Panc1 (cell line): ENCODE measurements at regions not wholly inside any gene's neighbourhood (a gene's known extent, or its start where the extent isn't known, plus 50 kb on each side); places are given as distances from the start of the nearest gene placed in this dataset.

Experiments
- ATAC-seq: fragments of 200-7000 bp; cut with Tn5 transposase; 2 replicates; pipeline ENCODE4 v1.9.1; 2020; ENCODE audit warnings: mild to moderate bottlenecking, moderate library complexity
- BruUV-seq: library from RNA; stranded (reverse); fragments of 400-500 nt; replicated peaks from 2 replicates; lab custom pipeline; 2021; lab: Mats Ljungman, UMichigan
- CTCF ChIA-PET: fragments of 300-600 bp; sonication (Branson Sonifier 250); formaldehyde crosslinking; loops from one replicate; lab custom pipeline; 2022; ENCODE audit warnings: antibody characterized with exemption; lab: Charles Lee
- POLR2A ChIA-PET: fragments of 300-600 bp; sonication (Branson Sonifier 250); formaldehyde crosslinking; loops from one replicate; lab custom pipeline; 2022; ENCODE audit warnings: antibody characterized with exemption; lab: Charles Lee
- DNase-seq: peaks from one replicate; pipeline ENCODE4 v3.0.0-alpha.2; 2010; ENCODE audit warnings: low read depth, low spot score
- H3K27ac ChIP-seq: 2 replicates; pipeline ENCODE4 v1.5.1; 2011; ENCODE audit warnings: mild to moderate bottlenecking, low read length, inconsistent platforms
- H3K27me3 ChIP-seq: fragments of 200-500 bp; sonication (Bioruptor generic); 2 replicates; pipeline ENCODE4 v1.6.0; 2014; ENCODE audit warnings: low read length, inconsistent platforms; ENCODE audit not compliant: control insufficient read depth, insufficient read depth
- H3K36me3 ChIP-seq: fragments of 200-500 bp; sonication (Bioruptor generic); 2 replicates; pipeline ENCODE4 v1.5.1; 2014; ENCODE audit warnings: inconsistent platforms, mild to moderate bottlenecking, low read length, moderate library complexity; ENCODE audit not compliant: control insufficient read depth, insufficient read depth
- H3K4me1 ChIP-seq: 2 replicates; pipeline ENCODE4 v1.5.1; 2011; ENCODE audit warnings: inconsistent platforms, mild to moderate bottlenecking, low read length, moderate library complexity; ENCODE audit not compliant: control insufficient read depth, insufficient read depth
- H3K4me3 ChIP-seq, 2 experiments: 2 replicates each; pipeline ENCODE4 v1.5.1; 2011 to 2012; ENCODE audit warnings: low read depth in 2 of 2, low read length in 2 of 2, mild to moderate bottlenecking in 2 of 2, inconsistent platforms in 1 of 2, moderate library complexity in 1 of 2
- H3K9me3 ChIP-seq: fragments of 200-500 bp; sonication (Bioruptor generic); 2 replicates; pipeline ENCODE4 v1.5.1; 2014; ENCODE audit warnings: low read depth, mild to moderate bottlenecking, inconsistent platforms, low read length, moderate library complexity; ENCODE audit not compliant: control insufficient read depth, insufficient read depth
- POLR2AphosphoS5 ChIP-seq: IDR thresholded peaks from 2 replicates; pipeline ENCODE4 v1.6.1; 2012; ENCODE audit warnings: mild to moderate bottlenecking, low read depth, low read length, moderate library complexity
- SIN3A ChIP-seq: IDR thresholded peaks from 2 replicates; pipeline ENCODE4 v1.6.1; 2012; ENCODE audit warnings: low read depth, mild to moderate bottlenecking, low read length, moderate library complexity, borderline replicate concordance; ENCODE audit not compliant: insufficient read depth
- TCF7L2 ChIP-seq: IDR thresholded peaks from 2 replicates; pipeline ENCODE4 v1.6.1; 2011; ENCODE audit warnings: mild to moderate bottlenecking, low read depth, low read length, inconsistent platforms
- in situ Hi-C: cut with HindIII; loops from 2 replicates; pipeline ENCODE4 v1.10.0; 2016; ENCODE audit warnings: low sequenced_read_pairs, low pct_unique_long_range_greater_than_20kb
- intact Hi-C: fragments of 100-400 bp; cut with micrococcal nuclease; formaldehyde crosslinking; loops from one replicate; pipeline ENCODE4 v1.10.0; 2022; ENCODE audit not compliant: unreplicated experiment
- TF ChIP-seq, protein P1 (sequence below): fragments of 450-650 bp; IDR thresholded peaks from 2 replicates; pipeline ENCODE4 v1.5.1; 2017; ENCODE audit warnings: mild to moderate bottlenecking
- TF ChIP-seq, protein P2 (sequence below), 2 experiments: IDR thresholded peaks; 2 replicates each; pipeline ENCODE4 v1.6.1; 2011 to 2012; ENCODE audit warnings: low read depth in 2 of 2, control low read depth in 1 of 2, low read length in 1 of 2, mild to moderate bottlenecking in 1 of 2, moderate library complexity in 1 of 2; ENCODE audit not compliant: insufficient read depth in 1 of 2

DNA sequence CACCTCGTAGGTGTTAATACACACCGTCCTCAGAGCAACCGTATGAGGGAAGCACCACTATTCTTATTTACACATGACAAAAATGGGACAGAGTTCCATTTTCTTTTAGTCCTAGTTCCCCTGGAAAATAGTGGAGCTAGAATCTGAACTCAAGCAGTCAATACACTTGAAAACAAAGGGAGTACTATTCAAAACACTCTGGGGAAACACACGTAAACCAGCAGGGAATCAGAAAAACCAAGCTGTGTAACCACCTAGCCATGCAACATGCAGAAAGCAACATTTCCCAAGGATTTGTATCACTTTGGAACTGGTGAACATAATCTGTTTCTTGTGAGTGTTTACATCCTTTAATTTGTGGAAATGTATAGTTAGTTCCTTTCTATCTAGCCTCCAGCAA, 208.2 kb downstream of the UBE2E3 start:
- intact Hi-C loops (no loop called here), in situ Hi-C loops (no loop called here)
- TF ChIP-seq POLR2AphosphoS5 (no peak), SIN3A (no peak), TCF7L2 (no peak)
- TF ChIP-seq, protein P1, sequence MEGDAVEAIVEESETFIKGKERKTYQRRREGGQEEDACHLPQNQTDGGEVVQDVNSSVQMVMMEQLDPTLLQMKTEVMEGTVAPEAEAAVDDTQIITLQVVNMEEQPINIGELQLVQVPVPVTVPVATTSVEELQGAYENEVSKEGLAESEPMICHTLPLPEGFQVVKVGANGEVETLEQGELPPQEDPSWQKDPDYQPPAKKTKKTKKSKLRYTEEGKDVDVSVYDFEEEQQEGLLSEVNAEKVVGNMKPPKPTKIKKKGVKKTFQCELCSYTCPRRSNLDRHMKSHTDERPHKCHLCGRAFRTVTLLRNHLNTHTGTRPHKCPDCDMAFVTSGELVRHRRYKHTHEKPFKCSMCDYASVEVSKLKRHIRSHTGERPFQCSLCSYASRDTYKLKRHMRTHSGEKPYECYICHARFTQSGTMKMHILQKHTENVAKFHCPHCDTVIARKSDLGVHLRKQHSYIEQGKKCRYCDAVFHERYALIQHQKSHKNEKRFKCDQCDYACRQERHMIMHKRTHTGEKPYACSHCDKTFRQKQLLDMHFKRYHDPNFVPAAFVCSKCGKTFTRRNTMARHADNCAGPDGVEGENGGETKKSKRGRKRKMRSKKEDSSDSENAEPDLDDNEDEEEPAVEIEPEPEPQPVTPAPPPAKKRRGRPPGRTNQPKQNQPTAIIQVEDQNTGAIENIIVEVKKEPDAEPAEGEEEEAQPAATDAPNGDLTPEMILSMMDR = no peak
- TF ChIP-seq, protein P2, sequence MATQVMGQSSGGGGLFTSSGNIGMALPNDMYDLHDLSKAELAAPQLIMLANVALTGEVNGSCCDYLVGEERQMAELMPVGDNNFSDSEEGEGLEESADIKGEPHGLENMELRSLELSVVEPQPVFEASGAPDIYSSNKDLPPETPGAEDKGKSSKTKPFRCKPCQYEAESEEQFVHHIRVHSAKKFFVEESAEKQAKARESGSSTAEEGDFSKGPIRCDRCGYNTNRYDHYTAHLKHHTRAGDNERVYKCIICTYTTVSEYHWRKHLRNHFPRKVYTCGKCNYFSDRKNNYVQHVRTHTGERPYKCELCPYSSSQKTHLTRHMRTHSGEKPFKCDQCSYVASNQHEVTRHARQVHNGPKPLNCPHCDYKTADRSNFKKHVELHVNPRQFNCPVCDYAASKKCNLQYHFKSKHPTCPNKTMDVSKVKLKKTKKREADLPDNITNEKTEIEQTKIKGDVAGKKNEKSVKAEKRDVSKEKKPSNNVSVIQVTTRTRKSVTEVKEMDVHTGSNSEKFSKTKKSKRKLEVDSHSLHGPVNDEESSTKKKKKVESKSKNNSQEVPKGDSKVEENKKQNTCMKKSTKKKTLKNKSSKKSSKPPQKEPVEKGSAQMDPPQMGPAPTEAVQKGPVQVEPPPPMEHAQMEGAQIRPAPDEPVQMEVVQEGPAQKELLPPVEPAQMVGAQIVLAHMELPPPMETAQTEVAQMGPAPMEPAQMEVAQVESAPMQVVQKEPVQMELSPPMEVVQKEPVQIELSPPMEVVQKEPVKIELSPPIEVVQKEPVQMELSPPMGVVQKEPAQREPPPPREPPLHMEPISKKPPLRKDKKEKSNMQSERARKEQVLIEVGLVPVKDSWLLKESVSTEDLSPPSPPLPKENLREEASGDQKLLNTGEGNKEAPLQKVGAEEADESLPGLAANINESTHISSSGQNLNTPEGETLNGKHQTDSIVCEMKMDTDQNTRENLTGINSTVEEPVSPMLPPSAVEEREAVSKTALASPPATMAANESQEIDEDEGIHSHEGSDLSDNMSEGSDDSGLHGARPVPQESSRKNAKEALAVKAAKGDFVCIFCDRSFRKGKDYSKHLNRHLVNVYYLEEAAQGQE (IDR thresholded peaks at IDR 0.05; ENCODE audit: insufficient read depth in 1 of 2, low read depth in 2 of 2, low read length in 1 of 2) = no peak
- BruUV-seq = no TSS peak
- ATAC-seq (no peak), DNase-seq (no peak)
- no peaks in the 10 kb centered on the region for H3K27me3 ChIP-seq
- CTCF ChIA-PET = no interaction called here
- H3K36me3 ChIP-seq = no peaks in the 10 kb centered on the region
- no peaks in the 10 kb centered on the region for H3K9me3 ChIP-seq
- no peaks in the 10 kb centered on the region for H3K4me1 ChIP-seq
- POLR2A ChIA-PET = no interaction called here
- no peak overlapping the region for H3K4me3 ChIP-seq
- H3K27ac ChIP-seq = no peak overlapping the region

DNA sequence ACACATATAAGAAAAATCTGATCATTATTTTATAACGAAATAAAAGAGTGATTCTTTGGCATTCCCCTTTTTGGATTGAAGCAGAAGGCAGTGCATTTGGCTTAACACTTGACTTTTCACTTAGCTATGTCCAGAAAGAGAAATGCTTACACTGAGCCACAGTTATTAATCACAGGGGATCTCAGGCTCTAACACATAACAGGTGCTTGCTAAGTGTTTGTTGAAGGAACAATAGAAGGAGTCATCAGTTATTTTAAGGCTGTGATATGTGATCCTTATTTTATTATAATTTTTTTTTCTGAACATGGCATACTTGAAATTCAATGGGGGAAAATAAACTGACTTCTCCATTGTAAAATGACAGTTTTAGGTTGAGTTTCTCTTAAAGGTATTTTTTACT, 209.5 kb downstream of the UBE2E3 start:
- ATAC-seq = no peak
- Histone ChIP-seq H3K4me1 (no peaks in the 10 kb centered on the region), H3K4me3 (no peak overlapping the region), H3K36me3 (no peaks in the 10 kb centered on the region), H3K27me3 (no peaks in the 10 kb centered on the region), H3K27ac (no peak overlapping the region), H3K9me3 (no peaks in the 10 kb centered on the region)
- ChIA-PET POLR2A (no interaction called here), CTCF (no interaction called here)
- DNase-seq = no peak
- in situ Hi-C loops (no loop called here), intact Hi-C loops (no loop called here)
- no TSS peak for BruUV-seq
- TF ChIP-seq POLR2AphosphoS5 (no peak), TCF7L2 (no peak), SIN3A (no peak)
- TF ChIP-seq, protein P1 = no peak
- TF ChIP-seq, protein P2 (IDR thresholded peaks at IDR 0.05; ENCODE audit: insufficient read depth in 1 of 2, low read depth in 2 of 2, low read length in 1 of 2) = no peak
